ENCODE measurements at regions not wholly inside any gene's neighbourhood (a gene's known extent, or its start where the extent isn't known, plus 50 kb on each side); places are given as distances from the start of the nearest gene placed in this dataset.

- DNase-seq (ENCODE audit: low spot score) = no peak
- no peak for TF ChIP-seq CTCF (IDR thresholded peaks at IDR 0.05)
- no peak for ATAC-seq (ENCODE audit: low FRiP score)
Observed at GRCh38 chr7:131781-132482, 60.4 kb upstream of the FAM20C start.

- ATAC-seq (ENCODE audit: low FRiP score) (no peak), DNase-seq (ENCODE audit: low spot score) (no peak)
- TF ChIP-seq CTCF (IDR thresholded peaks at IDR 0.05) = no peak
Observed at GRCh38 chr7:132899-133298, 59.5 kb upstream of the FAM20C start.

GRCh38 chr7:133470-133869, 58.9 kb upstream of the FAM20C start:
- TF ChIP-seq CTCF (IDR thresholded peaks at IDR 0.05) = no peak
- ATAC-seq (ENCODE audit: low FRiP score) (no peak), DNase-seq (ENCODE audit: low spot score) (no peak)

- DNase-seq (ENCODE audit: low spot score) (no peak), ATAC-seq (ENCODE audit: low FRiP score) (no peak)
- no peak for TF ChIP-seq CTCF (IDR thresholded peaks at IDR 0.05)
Observed at GRCh38 chr7:134029-134428, 58.3 kb upstream of the FAM20C start.

GRCh38 chr7:134561-135256, 57.7 kb upstream of the FAM20C start:
- DNase-seq (ENCODE audit: low spot score) = no peak
- TF ChIP-seq CTCF (IDR thresholded peaks at IDR 0.05) = no peak
- ATAC-seq (ENCODE audit: low FRiP score) = no peak

- DNase-seq (ENCODE audit: low spot score) (no peak), ATAC-seq (ENCODE audit: low FRiP score) (no peak)
- TF ChIP-seq CTCF (IDR thresholded peaks at IDR 0.05) = no peak
Observed at GRCh38 chr7:135257-135653, 57.1 kb upstream of the FAM20C start.
